H9 (cell line): ENCODE measurements at regions not wholly inside any gene's neighbourhood (a gene's known extent, or its start where the extent isn't known, plus 50 kb on each side); places are given as distances from the start of the nearest gene placed in this dataset.

ENCODE experiments used
- DNase-seq: peaks from one replicate; pipeline ENCODE4 v3.0.0-alpha.2; 2017
- H2AFZ ChIP-seq: one replicate; pipeline ENCODE4 v1.6.1; 2013; ENCODE audit warnings: mild to moderate bottlenecking, low read length, control low read depth, moderate library complexity
- H2AK5ac ChIP-seq: 2 replicates; pipeline ENCODE4 v1.6.1; 2013; ENCODE audit warnings: low read length, control low read depth, mixed read lengths; ENCODE audit not compliant: insufficient read length
- H2BK120ac ChIP-seq: one replicate; pipeline ENCODE4 v1.6.1; 2013; ENCODE audit warnings: low read depth, mild to moderate bottlenecking, low read length, control low read depth, inconsistent platforms; ENCODE audit not compliant: poor library complexity, severe bottlenecking
- H2BK12ac ChIP-seq: 2 replicates; pipeline ENCODE4 v1.6.1; 2013; ENCODE audit warnings: low read length, control low read depth, mixed read lengths, low read depth; ENCODE audit not compliant: insufficient read length
- H2BK15ac ChIP-seq: 2 replicates; pipeline ENCODE4 v1.6.1; 2013; ENCODE audit warnings: low read depth, low read length, control low read depth
- H2BK20ac ChIP-seq: one replicate; pipeline ENCODE4 v1.6.1; 2013; ENCODE audit warnings: low read depth, mild to moderate bottlenecking, low read length, control low read depth, inconsistent platforms; ENCODE audit not compliant: poor library complexity, severe bottlenecking
- H2BK5ac ChIP-seq: 2 replicates; pipeline ENCODE4 v1.6.1; 2013; ENCODE audit warnings: low read length, control low read depth, mixed read lengths; ENCODE audit not compliant: insufficient read length
- H3K14ac ChIP-seq: 2 replicates; pipeline ENCODE4 v1.6.1; 2013; ENCODE audit warnings: low read length, control low read depth; ENCODE audit not compliant: insufficient read depth
- H3K18ac ChIP-seq: 2 replicates; pipeline ENCODE4 v1.6.1; 2013; ENCODE audit warnings: low read depth, mild to moderate bottlenecking, mixed read lengths, low read length, control low read depth; ENCODE audit not compliant: insufficient read length
- H3K23ac ChIP-seq: 2 replicates; pipeline ENCODE4 v1.6.1; 2013; ENCODE audit warnings: low read length, control low read depth, mixed read lengths, low read depth; ENCODE audit not compliant: insufficient read length
- H3K23me2 ChIP-seq: 2 replicates; pipeline ENCODE4 v1.6.1; 2013; ENCODE audit warnings: low read depth, mild to moderate bottlenecking, mixed read lengths, low read length, control low read depth; ENCODE audit not compliant: insufficient read length, poor library complexity, severe bottlenecking
- H3K27ac ChIP-seq: 2 replicates; pipeline ENCODE4 v1.5.1; 2013; ENCODE audit warnings: low read length, control low read depth, mixed read lengths, low read depth; ENCODE audit not compliant: insufficient read length
- H3K27me3 ChIP-seq: 2 replicates; pipeline ENCODE4 v1.6.1; 2013; ENCODE audit warnings: low read length, control low read depth, inconsistent platforms; ENCODE audit not compliant: insufficient read depth
- H3K4ac ChIP-seq: 2 replicates; pipeline ENCODE4 v1.6.1; 2013; ENCODE audit warnings: low read depth, mild to moderate bottlenecking, control low read depth, inconsistent platforms, low read length, moderate library complexity
- H3K4me1 ChIP-seq: 2 replicates; pipeline ENCODE4 v1.6.1; 2013; ENCODE audit warnings: low read length, control low read depth, inconsistent platforms; ENCODE audit not compliant: insufficient read depth
- H3K4me2 ChIP-seq: 2 replicates; pipeline ENCODE4 v1.6.1; 2013; ENCODE audit warnings: low read length, control low read depth, mixed read lengths; ENCODE audit not compliant: insufficient read length, insufficient read depth
- H3K56ac ChIP-seq: 2 replicates; pipeline ENCODE4 v1.6.1; 2013; ENCODE audit warnings: low read depth, mild to moderate bottlenecking, mixed read lengths, low read length, control low read depth; ENCODE audit not compliant: insufficient read length
- H3K79me1 ChIP-seq: 2 replicates; pipeline ENCODE4 v1.6.1; 2013; ENCODE audit warnings: low read depth, mild to moderate bottlenecking, moderate library complexity, low read length, control low read depth, inconsistent platforms; ENCODE audit not compliant: insufficient read depth, poor library complexity, severe bottlenecking
- H3K79me2 ChIP-seq: 2 replicates; pipeline ENCODE4 v1.6.1; 2013; ENCODE audit warnings: low read length, control low read depth, inconsistent platforms; ENCODE audit not compliant: insufficient read depth
- H3K9ac ChIP-seq: 2 replicates; pipeline ENCODE4 v1.6.1; 2013; ENCODE audit warnings: low read length, control low read depth, mixed read lengths; ENCODE audit not compliant: insufficient read length; ENCODE audit errors: extremely low read depth
- H3K9me3 ChIP-seq: one replicate; pipeline ENCODE4 v1.6.1; 2013; ENCODE audit warnings: low read depth, low read length, inconsistent platforms; ENCODE audit not compliant: control insufficient read depth
- H3T11ph ChIP-seq: one replicate; pipeline ENCODE4 v1.6.1; 2013; ENCODE audit warnings: mild to moderate bottlenecking, low read length, control low read depth, inconsistent platforms
- H4K20me1 ChIP-seq: one replicate; pipeline ENCODE4 v1.6.1; 2013; ENCODE audit not compliant: control insufficient read depth, insufficient read length, insufficient read depth
- H4K5ac ChIP-seq: 2 replicates; pipeline ENCODE4 v1.6.1; 2013; ENCODE audit warnings: low read depth, mild to moderate bottlenecking, mixed read lengths, low read length, control low read depth; ENCODE audit not compliant: insufficient read length
- H4K8ac ChIP-seq: replicated peaks from 2 replicates; pipeline ENCODE4 v1.6.1; 2013; ENCODE audit warnings: low read length, control low read depth, mixed read lengths, low read depth; ENCODE audit not compliant: insufficient read length
- H4K91ac ChIP-seq: 2 replicates; pipeline ENCODE4 v1.6.1; 2013; ENCODE audit warnings: low read depth, mild to moderate bottlenecking, moderate library complexity, mixed read lengths, low read length, control low read depth; ENCODE audit not compliant: insufficient read length
- H3K27ac Mint-ChIP-seq, 3 experiments: 2 replicates in 2 of 3; 3 replicates in 1 of 3; pipeline ENCODE4 v1.8.0; 2020 to 2021; ENCODE audit warnings: mixed read lengths in 3 of 3, mild to moderate bottlenecking in 1 of 3, moderate library complexity in 1 of 3
- H3K27me3 Mint-ChIP-seq: 2 replicates; pipeline ENCODE4 v1.8.0; 2021; ENCODE audit warnings: low read depth, mild to moderate bottlenecking, moderate library complexity, mixed read lengths
- H3K36me3 Mint-ChIP-seq, 3 experiments: 2 replicates in 2 of 3; 3 replicates in 1 of 3; pipeline ENCODE4 v1.8.0; 2020 to 2021; ENCODE audit warnings: low read depth in 3 of 3, mixed read lengths in 3 of 3; ENCODE audit not compliant: insufficient read depth in 1 of 3
- H3K4me1 Mint-ChIP-seq, 2 experiments: 2 replicates each; pipeline ENCODE4 v1.8.0; 2020; ENCODE audit warnings: mixed read lengths in 2 of 2
- H3K4me3 Mint-ChIP-seq, 2 experiments: 2 replicates in 1 of 2; 3 replicates in 1 of 2; pipeline ENCODE4 v1.8.0; 2020 to 2021; ENCODE audit warnings: mild to moderate bottlenecking in 2 of 2, mixed read lengths in 2 of 2, moderate library complexity in 1 of 2
- H3K9me3 Mint-ChIP-seq, 2 experiments: 2 replicates in 1 of 2; 3 replicates in 1 of 2; pipeline ENCODE4 v1.8.0; 2020; ENCODE audit warnings: mild to moderate bottlenecking in 2 of 2, mixed read lengths in 2 of 2, moderate library complexity in 1 of 2
- WGBS: extraction: QIAGEN DNeasy Blood & Tissue Kit; methylation state at CpG from one replicate; pipeline ENCODE4 v1.1.7; 2013; ENCODE audit warnings: missing lambda C conversion rate, low lambda C conversion rate, mixed read lengths; ENCODE audit not compliant: insufficient read length; ENCODE audit errors: extremely low coverage; 5-methylcytosine and 5-hydroxymethylcytosine counted together
- TF ChIP-seq, protein P1 (sequence below): fragments of 200-600 bp; sonication (generic); conservative IDR thresholded peaks from 3 replicates; pipeline ENCODE4 v1.8.0; 2021; ENCODE audit warnings: antibody characterized with exemption, mild to moderate bottlenecking

GRCh38 chr11:109251230-109251629, 170.8 kb upstream of the C11orf87 start:
- Histone ChIP-seq H3K56ac (no peak overlapping the region), H3K4ac (no peak overlapping the region), H2BK15ac (no peak overlapping the region), H3K27me3 (no peaks in the 10 kb centered on the region), H3K18ac (no peak overlapping the region), H2BK12ac (no peak overlapping the region), H3K23ac (no peak overlapping the region), H4K20me1 (no peaks in the 10 kb centered on the region), H2AFZ (no peak overlapping the region), H3K4me1 (no peaks in the 10 kb centered on the region), H2BK20ac (no peak overlapping the region), H2AK5ac (no peak overlapping the region), H2BK5ac (no peak overlapping the region), H3T11ph (no peak overlapping the region), H3K9ac (no peak overlapping the region), H3K4me2 (no peak overlapping the region), H2BK120ac (no peak overlapping the region), H3K27ac (no peak overlapping the region), H3K9me3 (no peaks in the 10 kb centered on the region), H3K23me2 (no peaks in the 10 kb centered on the region), H4K8ac (no peak overlapping the region), H4K5ac (no peak overlapping the region), H3K79me2 (no peaks in the 10 kb centered on the region), H4K91ac (no peak overlapping the region), H3K14ac (no peak overlapping the region), H3K79me1 (no peaks in the 10 kb centered on the region)
- no peak overlapping the region for H3K27ac Mint-ChIP-seq
- H3K36me3 Mint-ChIP-seq, result no peaks in the 10 kb centered on the region
- no CpG with 5 or more reads among the region's 5 CpGs for WGBS
- TF ChIP-seq, protein P1, sequence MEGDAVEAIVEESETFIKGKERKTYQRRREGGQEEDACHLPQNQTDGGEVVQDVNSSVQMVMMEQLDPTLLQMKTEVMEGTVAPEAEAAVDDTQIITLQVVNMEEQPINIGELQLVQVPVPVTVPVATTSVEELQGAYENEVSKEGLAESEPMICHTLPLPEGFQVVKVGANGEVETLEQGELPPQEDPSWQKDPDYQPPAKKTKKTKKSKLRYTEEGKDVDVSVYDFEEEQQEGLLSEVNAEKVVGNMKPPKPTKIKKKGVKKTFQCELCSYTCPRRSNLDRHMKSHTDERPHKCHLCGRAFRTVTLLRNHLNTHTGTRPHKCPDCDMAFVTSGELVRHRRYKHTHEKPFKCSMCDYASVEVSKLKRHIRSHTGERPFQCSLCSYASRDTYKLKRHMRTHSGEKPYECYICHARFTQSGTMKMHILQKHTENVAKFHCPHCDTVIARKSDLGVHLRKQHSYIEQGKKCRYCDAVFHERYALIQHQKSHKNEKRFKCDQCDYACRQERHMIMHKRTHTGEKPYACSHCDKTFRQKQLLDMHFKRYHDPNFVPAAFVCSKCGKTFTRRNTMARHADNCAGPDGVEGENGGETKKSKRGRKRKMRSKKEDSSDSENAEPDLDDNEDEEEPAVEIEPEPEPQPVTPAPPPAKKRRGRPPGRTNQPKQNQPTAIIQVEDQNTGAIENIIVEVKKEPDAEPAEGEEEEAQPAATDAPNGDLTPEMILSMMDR, result no peak
- H3K9me3 Mint-ChIP-seq, result no peaks in the 10 kb centered on the region
- no peak for DNase-seq
- H3K27me3 Mint-ChIP-seq, result no peaks in the 10 kb centered on the region
- no peak overlapping the region for H3K4me3 Mint-ChIP-seq
- H3K4me1 Mint-ChIP-seq, result no peaks in the 10 kb centered on the region
